ENCODE measurements at regions not wholly inside any gene's neighbourhood (a gene's known extent, or its start where the extent isn't known, plus 50 kb on each side); places are given as distances from the start of the nearest gene placed in this dataset.

- DNase-seq (ENCODE audit: extremely low read depth, low read depth): no peak
- TF ChIP-seq CTCF (IDR thresholded peaks at IDR 0.05; ENCODE audit: low read depth, low read length): no peak
Observed at GRCh38 chr13:69108486-69108885, 999.1 kb upstream of the ATXN8OS start.

- no peak for DNase-seq (ENCODE audit: extremely low read depth, low read depth)
- no peak for TF ChIP-seq CTCF (IDR thresholded peaks at IDR 0.05; ENCODE audit: low read depth, low read length)
Observed at GRCh38 chr13:69107436-69107835, 1000.2 kb upstream of the ATXN8OS start.

DNA sequence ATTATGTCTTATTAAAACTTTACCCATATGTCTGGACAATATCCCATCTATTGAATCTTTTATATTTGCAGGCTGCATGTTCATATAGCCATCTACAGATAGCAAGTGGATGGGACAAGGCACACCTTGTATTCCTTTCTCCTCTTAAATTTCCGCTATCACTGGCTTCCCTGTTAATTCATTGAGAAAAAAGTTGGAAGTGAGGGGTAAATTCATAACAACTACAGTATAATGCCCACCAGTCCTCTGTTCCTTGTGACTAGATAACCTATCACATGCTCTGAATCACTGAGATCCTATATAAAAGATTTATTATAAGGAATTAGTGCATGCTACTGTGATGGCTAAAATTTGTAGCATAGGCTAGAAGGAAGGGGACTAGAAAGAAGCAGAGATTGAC lies 1005.8 kb upstream of the ATXN8OS start:
- TF ChIP-seq CTCF (IDR thresholded peaks at IDR 0.05; ENCODE audit: low read depth, low read length): no peak

GRCh38 chr13:69094485-69094884 lies 1013.1 kb upstream of the ATXN8OS start:
- TF ChIP-seq CTCF (IDR thresholded peaks at IDR 0.05; ENCODE audit: low read depth, low read length): no peak

More for the DNA sequence above, 1005.8 kb upstream of the ATXN8OS start:
- DNase-seq (ENCODE audit: extremely low read depth, low read depth): no peak

DNA sequence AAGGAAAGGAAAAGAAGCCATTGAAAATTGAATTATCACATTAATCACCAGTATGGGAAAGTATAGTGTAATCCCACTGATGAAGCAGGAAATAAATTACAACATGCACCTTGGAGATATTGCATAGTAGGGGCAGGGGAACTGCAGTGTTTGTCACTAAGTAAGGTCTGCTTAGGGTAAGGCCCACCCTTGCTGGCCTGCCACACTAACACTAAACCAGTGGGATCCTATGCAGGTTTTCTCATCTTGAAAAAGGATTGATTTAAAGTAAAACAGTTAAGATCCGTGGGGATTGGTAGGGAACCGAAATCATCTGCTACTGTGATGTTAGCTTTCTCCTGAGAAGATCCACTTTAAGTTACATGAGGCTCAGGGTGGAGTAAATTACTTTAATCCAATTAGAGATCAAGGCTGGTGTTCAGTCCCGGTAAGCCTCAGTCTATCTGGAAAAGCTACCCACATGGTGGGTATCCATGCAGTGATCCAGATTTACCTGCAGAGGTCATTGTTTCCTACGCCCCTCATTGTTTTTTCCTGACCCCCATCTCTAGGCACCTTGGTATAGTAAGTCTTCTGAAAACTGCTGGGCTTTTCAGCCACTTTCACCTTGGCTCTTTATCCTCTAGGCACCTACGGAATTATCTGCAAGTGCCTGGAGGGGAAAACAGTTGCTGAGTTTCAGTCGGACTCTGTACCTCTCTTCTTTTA lies 1014.9 kb upstream of the ATXN8OS start:
- TF ChIP-seq CTCF (IDR thresholded peaks at IDR 0.05; ENCODE audit: low read depth, low read length): no peak
- no peak for DNase-seq (ENCODE audit: extremely low read depth, low read depth)

More at GRCh38 chr13:69094485-69094884, 1013.1 kb upstream of the ATXN8OS start:
- DNase-seq (ENCODE audit: extremely low read depth, low read depth): no peak

- DNase-seq (ENCODE audit: extremely low read depth, low read depth): no peak
- no peak for TF ChIP-seq CTCF (IDR thresholded peaks at IDR 0.05; ENCODE audit: low read depth, low read length)
Observed at GRCh38 chr13:69077267-69077666, 1030.4 kb upstream of the ATXN8OS start.

GRCh38 chr13:69069554-69070133 lies 1038.0 kb upstream of the ATXN8OS start:
- no peak for TF ChIP-seq CTCF (IDR thresholded peaks at IDR 0.05; ENCODE audit: low read depth, low read length)

More at GRCh38 chr13:69069554-69070133, 1038.0 kb upstream of the ATXN8OS start:
- DNase-seq (ENCODE audit: extremely low read depth, low read depth): no peak
